ENCODE measurements at regions not wholly inside any gene's neighbourhood (a gene's known extent, or its start where the extent isn't known, plus 50 kb on each side); places are given as distances from the start of the nearest gene placed in this dataset.
"Not testable (repeated sequence)": the region's sequence is repeated elsewhere in the genome, so short reads cannot be mapped to it uniquely, and the experiment has no call there.

GRCh38 chr3:193963808-193964516, 172.0 kb upstream of the HES1 start:
- FAIRE-seq (no peak), DNase-seq (ENCODE audit: low read depth) (no peak)
- TF ChIP-seq CTCF (IDR thresholded peaks at IDR 0.05; ENCODE audit: insufficient read depth, low read length, severe bottlenecking), result no peak
- peaks cover 2% of the 10 kb centered on the region for H3K27me3 ChIP-seq (ENCODE audit: control insufficient read depth, insufficient read depth, low read length)
- no peaks in the 10 kb centered on the region for H3K36me3 ChIP-seq (ENCODE audit: control insufficient read depth, insufficient read depth, low read length)
- H3K4me3 ChIP-seq (ENCODE audit: low read depth, low read length), result no peak overlapping the region

GRCh38 chr3:193964517-193964880, 171.4 kb upstream of the HES1 start:
- H3K36me3 ChIP-seq (ENCODE audit: control insufficient read depth, insufficient read depth, low read length), result no peaks in the 10 kb centered on the region
- DNase-seq (ENCODE audit: low read depth) (no peak), FAIRE-seq (no peak)
- H3K4me3 ChIP-seq (ENCODE audit: low read depth, low read length), result no peak overlapping the region
- peaks cover 2% of the 10 kb centered on the region for H3K27me3 ChIP-seq (ENCODE audit: control insufficient read depth, insufficient read depth, low read length)
- TF ChIP-seq CTCF (IDR thresholded peaks at IDR 0.05; ENCODE audit: insufficient read depth, low read length, severe bottlenecking), result no peak

- Histone ChIP-seq H3K36me3 (ENCODE audit: control insufficient read depth, insufficient read depth, low read length) (no peaks in the 10 kb centered on the region), H3K4me3 (ENCODE audit: low read depth, low read length) (no peak overlapping the region), H3K27me3 (ENCODE audit: control insufficient read depth, insufficient read depth, low read length) (peaks cover 1% of the 10 kb centered on the region)
- DNase-seq (ENCODE audit: low read depth) (no peak), FAIRE-seq (no peak)
- no peak for TF ChIP-seq CTCF (IDR thresholded peaks at IDR 0.05; ENCODE audit: insufficient read depth, low read length, severe bottlenecking)
These were observed 167.5 kb upstream of the HES1 start for GRCh38 chr3:193968380-193968974.

GRCh38 chr3:193970131-193970772, 165.7 kb upstream of the HES1 start:
- peak; percentile 63 for TF ChIP-seq CTCF (IDR thresholded peaks at IDR 0.05; ENCODE audit: insufficient read depth, low read length, severe bottlenecking)
- not testable (repeated sequence) for H3K36me3 ChIP-seq (ENCODE audit: control insufficient read depth, insufficient read depth, low read length); H3K27me3 ChIP-seq (ENCODE audit: control insufficient read depth, insufficient read depth, low read length); FAIRE-seq; H3K4me3 ChIP-seq (ENCODE audit: low read depth, low read length)
- DNase-seq (ENCODE audit: low read depth), result peak; percentile 63

- no peak for TF ChIP-seq CTCF (IDR thresholded peaks at IDR 0.05; ENCODE audit: insufficient read depth, low read length, severe bottlenecking)
- Histone ChIP-seq H3K4me3 (ENCODE audit: low read depth, low read length) (no peak overlapping the region), H3K36me3 (ENCODE audit: control insufficient read depth, insufficient read depth, low read length) (no peaks in the 10 kb centered on the region), H3K27me3 (ENCODE audit: control insufficient read depth, insufficient read depth, low read length) (peaks cover 1% of the 10 kb centered on the region)
- DNase-seq (ENCODE audit: low read depth) (peak; percentile 73), FAIRE-seq (no peak)
These were observed 165.2 kb upstream of the HES1 start for GRCh38 chr3:193970773-193971206.

All from bronchial epithelial cell (primary cell).